ENCODE measurements at regions not wholly inside any gene's neighbourhood (a gene's known extent, or its start where the extent isn't known, plus 50 kb on each side); places are given as distances from the start of the nearest gene placed in this dataset.

DNA sequence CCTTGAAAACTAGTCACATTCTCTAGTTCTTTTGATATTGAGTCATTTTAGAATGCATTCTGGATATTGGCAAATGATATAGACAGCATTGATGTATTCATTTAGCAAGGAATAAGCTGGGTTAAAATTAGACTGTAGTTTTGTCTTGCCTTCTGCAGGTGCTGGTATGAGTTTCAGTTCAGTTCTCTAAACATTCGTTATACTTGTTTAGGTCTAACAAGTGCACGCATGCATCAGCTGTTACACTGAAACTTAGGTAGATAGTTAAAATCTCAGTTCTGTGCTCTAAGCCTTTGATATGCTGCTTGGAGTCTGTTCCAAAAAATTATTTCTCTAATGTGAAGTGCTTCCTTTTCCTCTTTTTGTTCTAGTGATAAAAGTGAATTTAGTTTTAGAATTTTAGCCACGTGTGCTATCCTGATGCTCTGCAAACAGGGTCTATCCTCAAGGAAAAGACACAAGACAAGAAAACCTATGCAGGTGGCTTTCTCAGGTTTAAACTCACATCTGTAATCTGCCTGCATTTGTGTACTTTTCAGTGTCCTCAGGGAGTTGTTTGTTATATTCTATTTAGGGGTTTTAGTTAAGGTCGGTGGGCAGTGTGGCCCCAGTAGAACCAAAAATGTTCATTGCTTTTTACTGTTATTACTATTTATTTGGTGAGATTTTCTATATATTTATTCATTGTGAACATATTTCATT lies 409.0 kb downstream of the CDC14C start:
- no peak for TF ChIP-seq CTCF (conservative IDR thresholded peaks at IDR 0.05)
- no peak for TF ChIP-seq ZFX (IDR thresholded peaks at IDR 0.05)

Data from C4-2B (cell line).